Endothelial cell of umbilical vein (primary cell): ENCODE measurements at regions not wholly inside any gene's neighbourhood (a gene's known extent, or its start where the extent isn't known, plus 50 kb on each side); places are given as distances from the start of the nearest gene placed in this dataset.

ENCODE experiments used
- CTCF ChIP-seq, 2 donors: IDR thresholded peaks; 1 replicate in 1 of 2; 2 replicates in 1 of 2; pipeline ENCODE4 v1.5.1; 2011; ENCODE audit warnings: low read length in 2 of 2, mild to moderate bottlenecking in 2 of 2, moderate library complexity in 2 of 2, control low read depth in 1 of 2, inconsistent platforms in 1 of 2, low read depth in 1 of 2; ENCODE audit not compliant: insufficient read depth in 1 of 2; ENCODE audit errors: extremely low read depth in 1 of 2
- EZH2 ChIP-seq: IDR thresholded peaks from 2 replicates; pipeline ENCODE4 v1.6.1; 2012; ENCODE audit warnings: borderline replicate concordance, low read depth, mild to moderate bottlenecking, moderate library complexity, low read length, inconsistent platforms; ENCODE audit not compliant: severe bottlenecking
- FOS ChIP-seq: IDR thresholded peaks from 2 replicates; pipeline ENCODE4 v1.6.1; 2011; ENCODE audit warnings: mild to moderate bottlenecking, low read length, moderate library complexity, borderline replicate concordance; ENCODE audit not compliant: insufficient read depth
- GATA2 ChIP-seq: IDR thresholded peaks from 2 replicates; pipeline ENCODE4 v1.7.0; 2011; ENCODE audit warnings: low read depth, mild to moderate bottlenecking, moderate library complexity, mixed read lengths, low read length; ENCODE audit not compliant: insufficient read length, insufficient read depth
- JUN ChIP-seq: IDR thresholded peaks from 2 replicates; pipeline ENCODE4 v1.6.1; 2011; ENCODE audit warnings: borderline replicate concordance, low read depth; ENCODE audit not compliant: insufficient read length, insufficient read depth
- MAX ChIP-seq: IDR thresholded peaks from 2 replicates; pipeline ENCODE4 v1.6.1; 2011; ENCODE audit not compliant: insufficient read depth, insufficient read length
- MYC ChIP-seq: IDR thresholded peaks from one replicate; pipeline ENCODE4 v1.6.1; 2011; ENCODE audit warnings: mild to moderate bottlenecking, low read depth, low read length
- POLR2A ChIP-seq: IDR thresholded peaks from 2 replicates; pipeline ENCODE4 v1.6.1; 2012; ENCODE audit warnings: low read depth, mild to moderate bottlenecking, control low read depth, low read length
- POLR2AphosphoS5 ChIP-seq: IDR thresholded peaks from 2 replicates; pipeline ENCODE4 v1.6.1; 2012; ENCODE audit warnings: low read depth, mild to moderate bottlenecking, control low read depth, low read length, moderate library complexity; ENCODE audit not compliant: insufficient read depth

- TF ChIP-seq CTCF (IDR thresholded peaks at IDR 0.05; ENCODE audit: extremely low read depth in 1 of 2, insufficient read depth in 1 of 2, low read depth in 1 of 2, low read length in 2 of 2) (no peak), POLR2AphosphoS5 (no peak), POLR2A (no peak), EZH2 (no peak), JUN (no peak), MAX (no peak), FOS (no peak), MYC (no peak), GATA2 (no peak)
Measured at GRCh38 chr4:82171531-82172155, 202.1 kb downstream of the HNRNPD start.
